ENCODE measurements at regions not wholly inside any gene's neighbourhood (a gene's known extent, or its start where the extent isn't known, plus 50 kb on each side); places are given as distances from the start of the nearest gene placed in this dataset.
"Not testable (repeated sequence)": the region's sequence is repeated elsewhere in the genome, so short reads cannot be mapped to it uniquely, and the experiment has no call there.

DNA sequence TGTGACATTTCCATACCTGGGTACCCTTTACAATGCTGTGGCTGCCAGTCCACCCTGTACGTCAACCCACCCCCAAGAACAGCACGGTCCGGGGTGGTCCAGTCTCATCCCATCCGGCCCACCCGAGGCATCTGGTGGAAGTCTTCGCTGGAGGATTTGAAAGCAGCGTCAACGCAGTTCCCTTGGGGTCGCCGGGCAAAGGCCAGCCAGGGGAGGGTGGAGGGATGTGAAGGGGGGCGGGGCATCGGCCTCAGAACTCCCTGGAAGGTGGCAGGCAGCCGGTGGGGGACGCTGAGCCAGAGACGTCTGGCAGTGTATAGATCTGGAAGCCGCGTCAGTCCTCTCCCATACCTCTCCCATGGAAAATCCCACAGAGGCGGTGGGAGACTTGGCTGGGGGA, 1944.0 kb upstream of the DEFB115 start:
- TF ChIP-seq ZNF274 (IDR thresholded peaks at IDR 0.05; ENCODE audit: low read depth, low read length): no peak
- H3K4me3 ChIP-seq (ENCODE audit: low read length): no peak overlapping the region

DNA sequence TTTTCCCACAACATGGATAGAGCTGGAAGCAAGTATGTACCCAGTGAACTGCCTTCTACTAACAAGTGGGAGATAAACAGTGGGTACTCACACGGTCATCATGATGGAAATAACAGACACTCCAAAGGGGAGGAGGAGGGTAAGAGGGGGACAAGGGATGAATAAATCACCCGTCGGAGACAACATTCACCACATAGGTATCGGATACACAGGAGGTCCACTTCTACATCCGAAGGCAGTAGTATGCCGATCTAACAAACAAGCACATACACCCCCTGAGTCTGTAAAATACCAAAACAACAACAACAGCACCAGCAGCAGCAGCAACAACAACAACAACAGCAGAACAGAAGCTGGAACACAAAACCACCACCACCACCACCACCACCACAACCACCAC, 1943.2 kb upstream of the DEFB115 start:
- H3K4me3 ChIP-seq (ENCODE audit: low read length): no peak overlapping the region
- TF ChIP-seq ZNF274 (IDR thresholded peaks at IDR 0.05; ENCODE audit: low read depth, low read length): no peak

DNA sequence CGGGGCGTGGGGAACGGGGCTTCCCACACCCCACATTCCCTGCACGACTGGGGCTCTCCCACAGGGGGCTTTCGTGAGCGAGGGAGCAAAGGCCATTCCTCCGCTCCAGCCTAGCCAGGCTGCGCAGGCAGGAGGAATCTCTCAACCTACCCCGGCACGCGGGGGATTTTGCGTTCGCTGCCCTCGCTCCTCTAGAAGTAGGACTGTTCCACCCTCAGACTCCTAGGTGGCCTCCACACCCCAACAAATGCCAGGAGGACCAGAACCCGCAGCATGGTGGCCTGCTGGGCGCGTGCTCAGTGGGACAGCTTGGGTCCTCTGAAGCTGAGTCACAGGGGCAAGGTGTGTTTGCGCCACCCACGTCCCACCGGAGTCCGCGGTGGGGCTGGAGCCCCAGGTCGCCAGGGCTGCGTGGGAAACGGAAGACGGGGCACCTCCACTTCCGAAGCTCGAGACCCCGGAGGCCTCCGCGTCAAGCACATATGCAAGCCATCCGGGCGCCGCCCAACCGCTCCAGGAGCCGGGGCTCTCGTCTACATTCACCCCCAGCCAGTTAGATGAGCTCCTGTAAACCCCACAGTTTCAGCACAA, 1938.5 kb upstream of the DEFB115 start:
- H3K4me3 ChIP-seq (ENCODE audit: low read length): no peak overlapping the region
- TF ChIP-seq ZNF274 (IDR thresholded peaks at IDR 0.05; ENCODE audit: low read depth, low read length): no peak

DNA sequence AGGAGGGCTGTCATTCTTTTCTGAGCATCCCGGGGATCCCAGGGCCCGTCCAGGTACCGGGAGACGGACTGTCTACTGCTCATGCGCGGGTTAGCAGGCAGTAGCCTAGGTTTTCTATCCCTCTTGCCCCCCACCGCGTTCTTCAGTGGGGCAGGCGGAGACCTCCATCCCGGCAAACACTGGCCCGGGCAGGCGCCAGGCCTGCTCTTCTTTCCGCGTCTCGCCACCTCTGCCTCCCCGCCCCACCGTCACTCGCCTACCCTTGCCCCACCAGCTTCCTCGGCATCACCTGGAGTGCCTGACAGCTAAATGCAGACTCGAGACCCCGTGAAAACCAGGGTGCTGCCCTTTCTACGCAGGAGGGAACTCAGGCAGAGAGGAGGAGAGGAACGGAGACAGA, 1937.7 kb upstream of the DEFB115 start:
- no peak for TF ChIP-seq ZNF274 (IDR thresholded peaks at IDR 0.05; ENCODE audit: low read depth, low read length)
- H3K4me3 ChIP-seq (ENCODE audit: low read length): no peak overlapping the region

DNA sequence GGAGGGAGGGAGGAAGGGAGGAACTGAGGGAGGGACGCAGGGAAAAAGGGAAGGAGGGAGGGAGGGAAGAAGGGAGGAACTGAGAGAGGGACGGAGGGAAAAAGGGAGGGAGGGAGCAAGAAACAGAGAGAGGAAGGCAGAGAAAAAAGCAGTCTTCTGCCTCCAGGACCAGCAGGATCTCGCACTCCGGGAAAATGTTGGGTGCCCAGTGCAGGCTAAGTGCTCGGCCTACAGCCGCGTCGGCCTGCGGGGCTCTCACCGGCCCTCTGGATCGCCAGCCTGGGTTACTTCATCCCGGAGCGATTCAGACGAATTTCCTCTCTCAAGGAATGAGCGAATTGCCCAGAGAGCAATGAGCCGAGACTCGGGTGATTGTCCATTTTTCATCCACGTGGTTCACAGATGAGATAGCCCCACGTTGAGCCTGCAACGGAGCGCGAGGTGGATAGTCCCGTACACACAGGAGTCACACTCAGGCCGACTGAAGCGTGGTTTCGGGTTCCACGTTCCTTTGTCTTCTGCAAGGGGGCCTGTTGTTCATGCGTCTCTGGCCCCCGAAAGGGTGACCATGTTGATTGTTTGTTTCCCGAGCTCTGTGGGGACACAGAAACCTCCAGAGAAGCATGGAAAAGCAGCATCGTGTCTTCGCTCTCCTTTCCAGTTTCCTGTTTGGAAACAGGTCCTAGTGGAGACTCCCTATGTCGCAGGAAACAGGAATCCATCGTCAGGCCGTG, 1937.1 kb upstream of the DEFB115 start:
- not testable (repeated sequence) for H3K4me3 ChIP-seq (ENCODE audit: low read length)

DNA sequence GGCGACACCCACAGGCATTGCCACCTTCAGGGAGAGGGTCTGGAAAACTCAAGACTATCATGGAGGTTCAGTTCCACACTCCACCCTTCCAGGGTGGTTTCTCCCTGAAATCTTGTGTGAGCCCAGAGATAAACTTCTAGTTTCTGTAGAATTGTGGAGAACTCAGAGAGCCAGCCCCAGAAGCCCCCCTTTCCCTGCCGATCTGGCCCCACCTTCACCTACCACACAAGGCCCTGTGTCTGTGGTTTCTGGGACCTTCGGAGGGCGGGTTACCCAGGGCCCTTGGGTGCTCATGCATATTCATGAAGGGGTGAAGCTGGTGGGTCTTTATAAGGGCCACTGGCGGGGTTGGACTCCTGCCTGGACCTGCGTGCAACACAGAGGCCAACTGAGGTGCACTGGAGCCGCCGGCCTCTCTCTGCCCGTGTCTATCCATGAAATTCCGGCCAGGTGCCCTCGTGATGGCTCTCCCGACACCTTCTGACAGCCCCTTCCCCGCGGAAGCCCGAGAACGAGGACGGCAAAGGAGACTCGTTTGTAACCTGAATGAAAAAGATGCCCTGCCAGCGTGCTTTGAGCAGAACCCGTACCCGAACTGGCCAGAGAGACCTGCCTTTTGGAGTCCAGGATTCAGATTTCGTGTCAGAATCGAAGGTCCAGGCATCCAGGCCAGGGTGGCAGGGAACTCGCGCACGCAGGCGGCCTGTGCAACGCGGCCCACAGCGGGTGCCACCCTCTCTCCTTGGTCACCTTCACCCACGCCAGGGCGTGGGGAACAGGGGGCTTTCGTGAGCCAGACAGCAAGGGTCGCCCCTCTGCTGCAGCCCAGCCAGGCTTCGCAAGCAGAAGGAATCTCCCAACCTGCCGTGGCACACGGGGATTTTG, 1933.6 kb upstream of the DEFB115 start:
- not testable (repeated sequence) for H3K4me3 ChIP-seq (ENCODE audit: low read length)

DNA sequence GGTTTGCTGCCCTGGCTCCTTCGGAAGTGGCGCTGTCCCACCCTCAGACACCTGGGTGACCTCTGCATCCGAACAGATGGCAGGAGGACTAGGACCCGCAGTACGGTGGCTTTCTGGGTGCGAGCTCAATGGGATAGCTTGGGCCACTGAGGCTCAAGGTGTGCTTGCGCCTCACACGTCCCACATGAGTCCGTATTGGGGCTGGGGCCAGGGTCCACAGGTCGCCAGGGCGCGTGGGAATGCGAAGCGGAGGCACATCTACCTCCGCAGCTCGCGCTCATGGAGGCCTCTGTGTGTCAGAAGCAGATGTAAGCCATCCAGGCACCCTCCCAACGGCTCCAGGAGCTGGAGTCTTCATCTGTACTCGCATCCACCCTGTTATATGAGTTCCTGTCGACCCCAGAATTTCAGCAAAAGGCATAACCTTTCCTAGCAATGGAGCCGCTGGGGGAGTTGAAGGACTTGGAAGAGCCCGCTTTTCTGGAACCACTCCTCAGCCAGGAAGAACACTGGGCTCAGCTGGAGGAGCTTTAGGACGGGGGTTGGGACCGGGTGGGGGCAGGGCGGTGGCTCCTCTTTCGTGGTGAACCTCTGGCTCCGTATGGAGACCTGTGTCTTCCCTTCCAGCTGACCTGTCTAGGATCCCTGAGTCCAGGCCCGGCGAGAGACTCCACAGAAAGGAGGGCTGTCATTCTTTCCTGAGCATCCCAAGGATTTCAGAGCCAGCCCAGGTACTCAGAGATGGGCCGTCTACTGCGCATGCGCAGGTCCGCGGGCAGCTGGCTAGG, 1932.8 kb upstream of the DEFB115 start:
- not testable (repeated sequence) for H3K4me3 ChIP-seq (ENCODE audit: low read length)

DNA sequence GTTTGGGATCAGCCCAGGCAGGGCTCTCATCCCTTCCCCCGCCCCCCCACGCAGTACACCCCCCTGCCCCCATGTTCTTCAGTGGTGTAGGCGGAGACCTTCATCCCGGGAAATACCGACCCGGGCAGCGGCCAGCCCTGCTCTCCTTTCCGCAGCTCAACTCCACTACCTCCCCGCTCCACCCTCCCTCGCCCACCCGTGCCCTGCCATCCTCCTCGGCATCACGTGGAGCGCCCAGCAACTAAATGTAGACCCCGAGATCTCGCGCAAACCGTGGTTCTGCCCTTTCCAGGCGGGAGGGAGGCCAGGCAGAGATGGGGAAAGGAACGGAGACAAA, 1932.2 kb upstream of the DEFB115 start:
- H3K4me3 ChIP-seq (ENCODE audit: low read length): no peak overlapping the region
- TF ChIP-seq ZNF274 (IDR thresholded peaks at IDR 0.05; ENCODE audit: low read depth, low read length): no peak

DNA sequence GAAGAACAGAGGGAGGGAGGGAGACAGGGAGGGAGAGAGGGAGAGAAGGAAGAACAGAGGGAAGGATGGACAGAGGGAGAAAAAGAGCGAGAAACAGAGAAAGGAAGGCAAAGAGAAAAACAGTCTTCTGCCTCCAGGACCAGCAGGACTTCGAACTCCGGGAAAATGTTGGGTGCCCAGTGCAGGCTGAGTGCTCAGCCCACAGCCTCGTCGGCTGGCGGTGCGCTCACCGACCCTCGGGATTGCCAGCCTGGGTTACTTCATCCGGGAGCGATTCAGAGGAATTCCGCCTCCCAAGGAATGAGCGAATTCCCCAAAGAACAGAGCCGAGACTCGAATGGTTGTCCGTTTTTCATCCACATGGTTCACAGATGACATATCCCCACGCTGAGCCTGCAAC, 1931.7 kb upstream of the DEFB115 start:
- H3K4me3 ChIP-seq (ENCODE audit: low read length): not testable (repeated sequence)

DNA sequence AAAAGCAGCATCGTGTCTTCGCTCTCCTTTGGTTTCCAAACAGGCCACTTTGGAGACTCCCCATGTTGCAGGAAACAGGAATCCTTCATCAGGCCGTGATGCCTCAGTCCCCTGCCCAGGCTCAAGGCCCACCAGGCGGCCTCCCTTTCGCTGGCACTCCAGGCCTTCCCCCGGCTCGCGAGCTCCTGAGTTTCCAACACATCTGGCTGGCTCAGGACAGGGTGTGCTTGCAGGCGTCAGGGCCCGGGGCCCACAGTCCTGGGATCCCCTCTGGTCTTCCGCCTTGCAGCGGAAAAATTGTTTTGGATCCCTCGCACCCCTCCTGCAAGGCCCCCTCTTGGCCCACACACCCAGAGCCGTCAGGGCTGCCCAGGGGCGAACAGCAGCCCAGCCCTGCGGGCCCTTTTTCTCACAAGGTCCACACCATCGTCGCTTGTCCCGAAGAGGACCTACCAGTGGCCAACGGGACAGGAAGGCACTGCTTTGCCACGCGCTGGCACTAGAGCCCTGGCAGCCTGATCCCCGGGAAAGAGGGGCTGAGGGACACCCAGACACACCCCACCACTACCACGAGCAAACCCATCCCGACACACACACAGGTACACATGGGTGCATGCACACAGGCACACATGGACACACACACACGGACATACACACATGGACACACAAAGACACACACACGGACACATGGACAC, 1930.9 kb upstream of the DEFB115 start:
- no peak overlapping the region for H3K4me3 ChIP-seq (ENCODE audit: low read length)
- no peak for TF ChIP-seq ZNF274 (IDR thresholded peaks at IDR 0.05; ENCODE audit: low read depth, low read length)

DNA sequence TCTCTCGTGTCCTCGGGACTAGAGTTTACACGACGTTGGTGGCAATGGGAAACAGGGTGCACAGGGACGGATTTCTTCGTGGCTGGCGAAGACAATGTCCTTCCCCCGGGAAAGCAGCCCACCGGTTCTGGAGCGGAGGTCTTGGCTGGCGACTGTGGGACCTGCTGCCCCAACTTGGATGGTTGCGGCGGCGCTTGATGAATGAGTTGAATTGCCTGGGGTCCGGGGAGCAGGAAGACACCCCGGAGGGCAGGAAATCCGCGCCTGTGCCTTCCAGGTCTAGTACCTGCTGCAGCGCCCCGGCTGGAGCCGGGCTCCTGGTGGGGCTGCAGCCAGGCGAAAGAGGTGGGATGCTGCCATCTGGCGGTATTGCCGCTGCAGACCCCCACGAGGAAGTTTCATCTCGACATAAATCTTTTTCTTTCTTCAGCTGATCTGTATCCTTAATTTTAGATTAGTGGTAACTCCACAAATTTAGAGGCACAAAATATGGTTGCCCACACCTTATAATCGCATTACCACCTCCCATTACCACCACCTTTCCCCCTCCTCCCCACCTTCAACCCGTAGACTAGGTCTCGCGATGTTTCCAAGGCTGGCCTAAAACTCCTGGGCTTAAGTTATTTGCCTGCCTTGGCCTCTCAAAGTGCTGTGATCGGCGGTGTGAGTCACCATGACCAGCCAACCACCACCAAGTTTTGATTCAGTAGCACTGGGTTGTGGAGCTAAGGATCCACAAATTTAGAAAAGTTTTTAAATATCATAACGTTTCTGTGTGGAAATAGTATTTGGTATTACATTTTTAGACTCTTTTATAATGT, 1929.7 kb upstream of the DEFB115 start:
- H3K4me3 ChIP-seq (ENCODE audit: low read length): not testable (repeated sequence)

DNA sequence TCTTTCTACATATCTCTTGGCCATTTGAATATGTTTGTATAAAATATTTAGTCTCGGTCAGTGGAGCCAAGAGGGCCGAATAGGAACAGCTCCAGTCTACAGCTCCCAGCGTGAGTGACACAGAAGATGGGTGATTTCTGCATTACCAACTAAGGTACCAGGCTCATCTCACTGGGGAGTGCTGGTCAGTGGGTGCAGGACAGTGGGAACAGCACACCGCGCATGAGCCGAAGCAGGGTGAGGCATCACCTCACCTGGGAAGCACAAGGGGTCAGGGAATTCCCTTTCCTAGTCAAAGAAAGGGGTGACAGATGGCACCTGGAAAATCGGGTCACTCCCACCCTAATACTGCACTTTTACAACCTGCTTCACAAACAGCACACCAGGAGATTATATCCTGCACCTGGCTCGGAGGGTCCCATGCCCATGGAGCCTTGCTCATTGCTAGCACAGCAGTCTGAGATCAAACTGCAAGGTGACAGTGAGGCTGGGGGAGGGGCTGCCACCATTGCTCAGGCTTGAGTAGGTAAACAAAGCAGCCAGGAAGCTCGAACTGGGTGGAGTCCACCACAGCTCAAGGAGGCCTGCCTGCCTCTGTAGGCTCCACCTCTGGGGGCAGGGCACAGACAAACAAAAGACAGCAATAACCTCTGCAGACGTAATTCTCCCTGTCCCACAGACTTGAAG, 1926.9 kb upstream of the DEFB115 start:
- H3K4me3 ChIP-seq (ENCODE audit: low read length): not testable (repeated sequence)

DNA sequence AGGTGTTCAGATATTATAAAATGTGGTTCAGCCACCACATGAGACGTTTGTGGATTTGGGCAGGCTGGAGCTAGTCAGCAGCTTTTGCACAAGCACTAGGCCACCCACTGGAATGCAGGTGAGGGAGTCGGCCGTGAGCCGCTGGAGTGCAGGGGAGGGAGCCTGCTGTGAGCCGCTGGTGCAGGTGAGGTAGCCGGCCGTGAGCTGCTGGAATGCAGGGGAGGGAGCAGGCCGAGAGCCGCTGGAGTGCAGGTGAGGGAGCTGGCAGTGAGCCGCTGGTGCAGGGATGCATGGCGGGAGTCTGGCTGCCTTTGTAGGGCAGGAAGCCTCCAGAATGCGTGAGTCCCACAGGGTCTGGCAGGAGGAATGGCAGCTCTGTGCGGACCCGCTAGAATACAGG, 1907.6 kb upstream of the DEFB115 start:
- no peak for TF ChIP-seq ZNF274 (IDR thresholded peaks at IDR 0.05; ENCODE audit: low read depth, low read length)
- H3K4me3 ChIP-seq (ENCODE audit: low read length): no peak overlapping the region

DNA sequence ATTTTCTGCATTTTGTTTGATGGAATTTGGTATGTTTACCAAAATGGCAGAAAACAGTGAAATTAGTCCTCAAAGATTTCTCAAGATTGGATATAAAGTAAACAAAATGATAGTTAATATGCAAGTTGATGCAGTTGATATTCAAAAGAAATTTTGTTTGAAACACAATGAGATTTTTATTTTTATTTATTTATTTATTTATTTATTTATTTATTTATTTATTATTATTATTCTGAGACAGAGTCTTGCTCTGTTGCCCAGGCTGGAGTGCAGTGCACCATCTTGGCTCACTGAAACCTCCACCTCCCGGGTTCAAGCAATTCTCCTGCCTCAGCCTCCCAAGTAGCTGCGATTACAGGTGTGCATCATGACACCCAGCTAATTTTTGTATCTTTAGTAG, 1881.5 kb upstream of the DEFB115 start:
- H3K4me3 ChIP-seq (ENCODE audit: low read length): not testable (repeated sequence)

DNA sequence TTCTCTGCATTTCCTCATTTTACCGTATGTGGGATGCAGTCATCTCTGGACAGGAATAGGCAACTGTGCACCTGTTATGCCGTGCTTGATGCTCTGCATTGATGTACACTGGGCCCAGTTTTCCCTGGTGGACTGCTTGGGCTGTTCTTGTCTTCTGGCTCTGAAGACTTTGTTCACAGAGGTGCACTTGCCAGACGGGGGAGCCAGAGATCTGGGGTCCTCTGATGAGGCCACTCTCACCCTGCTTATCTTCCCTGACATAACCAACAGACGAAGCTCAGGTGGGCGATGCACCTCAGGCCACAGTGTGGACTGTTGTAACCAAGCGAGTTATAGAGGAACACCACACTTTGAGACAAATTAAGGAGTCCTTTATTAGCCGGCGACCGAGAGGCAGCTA, 1864.6 kb upstream of the DEFB115 start:
- H3K4me3 ChIP-seq (ENCODE audit: low read length): not testable (repeated sequence)

Measured in GM08714 (cell line).